Frontal cortex (tissue), 4 donors: ENCODE measurements at regions not wholly inside any gene's neighbourhood (a gene's known extent, or its start where the extent isn't known, plus 50 kb on each side); places are given as distances from the start of the nearest gene placed in this dataset. TPM values are rescaled to one million over a fixed set of nuclear protein-coding genes. Genes with fewer than 3 reads are reported as not detected.
"Not testable (repeated sequence)": the region's sequence is repeated elsewhere in the genome, so short reads cannot be mapped to it uniquely, and the experiment has no call there.

Source experiments
- DNase-seq, 2 donors: peaks; one replicate each; pipeline ENCODE4 v3.0.0; 2012; ENCODE audit warnings: low spot score in 2 of 2
- FAIRE-seq: peaks from 2 replicates; lab custom pipeline; 2012; peaks lifted over from hg19 to GRCh38; lab: Jason Lieb, UNC
- small RNA-seq: library from RNA; depleted of rRNA; stranded (forward); fragments of <200 nt; gene quantifications from one replicate; pipeline ENCODE3, GENCODE V24; 2014
- donor health status: control.
- donor health status: control.
- donor health status: control.

GRCh38 chr7:63580536-63581300 lies 417.9 kb upstream of the ZNF722 start:
- DNase-seq, result peak in 1 of 2 donors; percentile 4
- FAIRE-seq, result not testable (repeated sequence)

- DNase-seq, FAIRE-seq: not testable (repeated sequence)
These were observed 415.9 kb upstream of the ZNF722 start for GRCh38 chr7:63582771-63583170.

GRCh38 chr7:63587151-63587853 lies 411.3 kb upstream of the ZNF722 start:
- FAIRE-seq, DNase-seq: not testable (repeated sequence)

GRCh38 chr7:63591249-63591648 lies 407.4 kb upstream of the ZNF722 start:
- not testable (repeated sequence) for FAIRE-seq, DNase-seq

- not testable (repeated sequence) for DNase-seq, FAIRE-seq
These were observed 394.8 kb upstream of the ZNF722 start for GRCh38 chr7:63603812-63604211.

GRCh38 chr7:63604853-63605252 lies 393.8 kb upstream of the ZNF722 start:
- DNase-seq, FAIRE-seq: not testable (repeated sequence)

- not testable (repeated sequence) for DNase-seq, FAIRE-seq
These were observed 381.1 kb upstream of the ZNF722 start for GRCh38 chr7:63617595-63617994.

- DNase-seq, FAIRE-seq: not testable (repeated sequence)
These were observed 378.4 kb upstream of the ZNF722 start for GRCh38 chr7:63620169-63620735.

- not testable (repeated sequence) for DNase-seq, FAIRE-seq
These were observed 370.8 kb upstream of the ZNF722 start for GRCh38 chr7:63627590-63628485.

GRCh38 chr7:63629024-63629423 lies 369.6 kb upstream of the ZNF722 start:
- DNase-seq, FAIRE-seq: not testable (repeated sequence)

- not testable (repeated sequence) for DNase-seq
These were observed 362.1 kb upstream of the ZNF722 start for GRCh38 chr7:63636585-63636984.

GRCh38 chr7:63665553-63665952 lies 333.1 kb upstream of the ZNF722 start:
- not testable (repeated sequence) for DNase-seq, FAIRE-seq

More at GRCh38 chr7:63636585-63636984, 362.1 kb upstream of the ZNF722 start:
- FAIRE-seq, result not testable (repeated sequence)

- FAIRE-seq, DNase-seq: not testable (repeated sequence)
These were observed 307.2 kb upstream of the ZNF722 start for GRCh38 chr7:63691408-63691807.

GRCh38 chr7:63694296-63694695 lies 304.4 kb upstream of the ZNF722 start:
- not testable (repeated sequence) for FAIRE-seq, DNase-seq

Small RNA genes in the stretch of these regions (small RNA-seq; reads per million reads assigned to genes)
- gene MIR4283-2, result not detected
